Vagina (tissue), 2 donors: ENCODE measurements at regions not wholly inside any gene's neighbourhood (a gene's known extent, or its start where the extent isn't known, plus 50 kb on each side); places are given as distances from the start of the nearest gene placed in this dataset. TPM values are rescaled to one million over a fixed set of nuclear protein-coding genes. Genes with fewer than 3 reads are reported as not detected.
"Not testable (repeated sequence)": the region's sequence is repeated elsewhere in the genome, so short reads cannot be mapped to it uniquely, and the experiment has no call there.

Experiments used
- DNase-seq, 2 donors: peaks; one replicate each; pipeline ENCODE4 v3.0.0-alpha.2; 2017; ENCODE audit errors: extremely low spot score in 2 of 2
- H3K27ac ChIP-seq: fragments of 200-600 bp; sonication (generic); one replicate; pipeline ENCODE4 v1.5.1; 2019
- H3K27me3 ChIP-seq: fragments of 200-600 bp; sonication (generic); one replicate; pipeline ENCODE4 v1.5.1; 2019
- H3K36me3 ChIP-seq, 2 donors: fragments of 200-600 bp; sonication (generic); one replicate each; pipeline ENCODE4 v1.5.1; 2017 to 2019
- H3K4me1 ChIP-seq: fragments of 200-600 bp; sonication (generic); one replicate; pipeline ENCODE4 v1.5.1; 2019
- H3K4me3 ChIP-seq, 2 donors: fragments of 200-600 bp; sonication (generic); 1 replicate in 1 of 2; 2 replicates in 1 of 2; pipeline ENCODE4 v1.5.1; 2016 to 2019
- H3K9me3 ChIP-seq: fragments of 200-600 bp; sonication (generic); one replicate; pipeline ENCODE4 v1.5.1; 2019
- intact Hi-C: fragments of 100-400 bp; cut with DNase I; formaldehyde crosslinking; loops from one replicate; pipeline ENCODE4 v1.15.1; 2023
- small RNA-seq: library from RNA; depleted of rRNA; stranded (forward); fragments of <200 nt; gene quantifications from one replicate; pipeline ENCODE3, GENCODE V24; 2016

GRCh38 chr1:120240181-120240580 lies 63.9 kb upstream of the SEC22B start:
- H3K9me3 ChIP-seq, H3K4me3 ChIP-seq, H3K4me1 ChIP-seq, H3K27ac ChIP-seq, intact Hi-C loops, DNase-seq, H3K36me3 ChIP-seq, H3K27me3 ChIP-seq: not testable (repeated sequence)

DNA sequence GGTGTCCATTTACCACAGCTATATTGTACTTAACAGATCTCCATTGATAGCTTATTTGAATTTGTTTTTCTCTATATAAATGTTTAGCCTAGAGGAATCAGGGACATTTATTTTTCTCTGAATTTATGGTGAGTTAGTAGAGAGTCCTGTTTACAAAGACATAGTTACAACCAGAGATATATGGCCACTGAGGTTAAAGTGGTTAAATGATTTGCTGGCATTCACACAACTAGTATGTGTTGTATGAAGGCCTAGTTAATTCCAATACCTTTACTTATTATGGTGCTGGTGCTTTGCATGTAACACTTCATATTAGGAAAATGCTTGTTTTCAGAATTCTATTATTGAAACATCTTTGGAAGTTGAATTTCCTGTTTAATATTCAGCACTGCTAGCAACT lies 63.0 kb upstream of the SEC22B start:
- intact Hi-C loops, H3K27ac ChIP-seq, H3K36me3 ChIP-seq, DNase-seq, H3K27me3 ChIP-seq, H3K4me3 ChIP-seq, H3K9me3 ChIP-seq, H3K4me1 ChIP-seq: not testable (repeated sequence)

DNA sequence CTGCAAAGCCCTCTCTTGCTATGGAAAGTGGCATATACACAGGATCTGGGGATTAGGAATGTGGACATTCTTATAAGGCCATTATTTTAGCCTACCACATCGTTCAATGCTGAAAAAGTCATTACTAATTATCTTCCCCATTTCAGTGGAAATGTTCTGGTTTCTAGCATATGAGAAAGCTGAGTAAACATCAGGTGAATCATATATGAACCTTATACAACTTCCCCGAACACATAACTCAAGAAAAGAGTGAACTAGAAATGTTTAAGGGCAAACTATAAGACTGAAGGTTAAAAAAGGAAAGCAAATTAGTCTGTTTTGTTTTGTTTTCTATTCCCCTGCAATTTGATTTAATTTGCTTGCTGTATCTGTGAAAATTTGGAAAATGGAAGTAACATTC lies 62.5 kb upstream of the SEC22B start:
- H3K4me3 ChIP-seq, H3K9me3 ChIP-seq, H3K27ac ChIP-seq, H3K27me3 ChIP-seq, intact Hi-C loops, DNase-seq, H3K4me1 ChIP-seq, H3K36me3 ChIP-seq: not testable (repeated sequence)

GRCh38 chr1:120233661-120234018 lies 57.3 kb upstream of the SEC22B start:
- H3K4me1 ChIP-seq, H3K4me3 ChIP-seq, H3K27ac ChIP-seq, H3K27me3 ChIP-seq, intact Hi-C loops, DNase-seq, H3K9me3 ChIP-seq, H3K36me3 ChIP-seq: not testable (repeated sequence)

DNA sequence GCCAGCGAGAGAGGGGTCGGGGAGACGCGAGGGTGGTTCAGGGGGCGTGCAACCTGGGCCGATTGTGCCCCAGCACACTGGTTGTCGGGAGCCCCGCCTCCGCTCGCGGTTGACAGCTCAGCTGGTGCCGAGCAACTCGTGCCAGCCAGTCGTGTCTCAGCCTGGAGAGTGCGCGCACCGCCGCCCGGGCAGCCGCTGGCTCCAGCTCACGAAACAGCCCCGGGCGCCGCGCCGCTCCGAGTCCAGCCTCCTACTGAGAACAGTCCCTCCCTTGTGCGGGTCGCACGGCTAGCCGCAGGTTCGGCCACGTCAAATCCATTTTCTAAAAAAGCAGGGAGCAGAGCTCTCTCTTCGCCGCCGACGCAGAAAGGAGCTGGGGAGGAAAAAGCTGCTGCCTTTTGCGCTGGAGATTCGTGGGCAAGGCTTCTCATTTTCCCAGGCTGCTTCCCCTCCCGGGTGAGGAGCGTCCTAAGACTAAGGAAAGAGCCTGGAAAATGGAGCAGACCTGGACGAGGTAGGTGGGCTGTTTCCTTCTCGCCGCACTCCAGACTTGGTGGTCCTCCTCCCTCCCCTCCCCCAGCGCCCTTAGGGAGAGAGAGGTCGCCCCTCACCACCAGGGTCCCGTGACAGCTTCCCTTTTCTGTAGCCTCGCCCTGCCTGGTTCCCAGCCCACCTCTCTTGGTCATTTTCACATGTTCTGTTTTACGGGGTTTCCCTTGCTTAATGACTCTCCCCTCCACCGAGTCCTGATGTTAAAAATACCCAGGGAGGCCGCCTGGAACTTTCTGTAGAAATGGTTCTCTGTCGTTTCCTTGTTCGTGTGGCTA lies 56.7 kb upstream of the SEC22B start:
- H3K27me3 ChIP-seq, H3K4me1 ChIP-seq, H3K27ac ChIP-seq, intact Hi-C loops, H3K36me3 ChIP-seq, DNase-seq, H3K4me3 ChIP-seq, H3K9me3 ChIP-seq: not testable (repeated sequence)

- H3K27ac ChIP-seq, intact Hi-C loops, H3K4me1 ChIP-seq, H3K4me3 ChIP-seq, H3K9me3 ChIP-seq, DNase-seq, H3K27me3 ChIP-seq, H3K36me3 ChIP-seq: not testable (repeated sequence)
These were observed 53.5 kb upstream of the SEC22B start for GRCh38 chr1:120229835-120230234.

Small RNA genes in the stretch of these regions (small RNA-seq; reads per million reads assigned to genes)
- not detected for gene RF00003
